MM.1S (cell line): ENCODE measurements at regions not wholly inside any gene's neighbourhood (a gene's known extent, or its start where the extent isn't known, plus 50 kb on each side); places are given as distances from the start of the nearest gene placed in this dataset.

Source experiments
- DNase-seq: peaks from one replicate; pipeline ENCODE4 v3.0.0-alpha.2; 2015
- H2AFZ ChIP-seq: fragments of 300-600 bp; sonication (generic); 2 replicates; pipeline ENCODE4 v1.6.0; 2016; ENCODE audit warnings: antibody characterized with exemption, low read length
- H3F3A ChIP-seq: fragments of 300-600 bp; sonication (generic); 2 replicates; pipeline ENCODE4 v1.6.1; 2016; ENCODE audit warnings: mild to moderate bottlenecking, antibody characterized with exemption, low read length, moderate library complexity, mixed read lengths; ENCODE audit not compliant: insufficient read depth
- H3K27ac ChIP-seq: fragments of 300-600 bp; sonication (generic); 2 replicates; pipeline ENCODE4 v1.5.1; 2016; ENCODE audit warnings: mild to moderate bottlenecking, low read length
- H3K27me3 ChIP-seq: fragments of 300-600 bp; sonication (generic); replicated peaks from 2 replicates; pipeline ENCODE4 v1.6.0; 2016; ENCODE audit warnings: low read length; ENCODE audit not compliant: insufficient read depth
- H3K36me3 ChIP-seq: fragments of 300-600 bp; sonication (generic); replicated peaks from 2 replicates; pipeline ENCODE4 v1.6.1; 2016; ENCODE audit warnings: mild to moderate bottlenecking, low read length, mixed read lengths; ENCODE audit not compliant: insufficient read depth
- H3K4me1 ChIP-seq: fragments of 300-600 bp; sonication (generic); 2 replicates; pipeline ENCODE4 v1.6.1; 2016; ENCODE audit warnings: low read length, mixed read lengths
- H3K4me2 ChIP-seq: fragments of 300-600 bp; sonication (generic); 2 replicates; pipeline ENCODE4 v1.6.0; 2016; ENCODE audit warnings: low read depth, low read length
- H3K4me3 ChIP-seq: fragments of 300-600 bp; sonication (generic); 2 replicates; pipeline ENCODE4 v1.5.1; 2016; ENCODE audit warnings: low read length, mixed read lengths
- H3K79me2 ChIP-seq: fragments of 300-600 bp; sonication (generic); 2 replicates; pipeline ENCODE4 v1.6.1; 2016; ENCODE audit warnings: mixed run types, low read length, mixed read lengths
- H3K9ac ChIP-seq: fragments of 300-600 bp; sonication (generic); 2 replicates; pipeline ENCODE4 v1.6.1; 2016; ENCODE audit warnings: low read length, mixed read lengths
- H3K9me2 ChIP-seq: fragments of 300-600 bp; sonication (generic); replicated peaks from 2 replicates; pipeline ENCODE4 v1.6.1; 2016; ENCODE audit warnings: mild to moderate bottlenecking, low read length, mixed read lengths; ENCODE audit not compliant: insufficient read depth
- H3K9me3 ChIP-seq: fragments of 300-600 bp; sonication (generic); replicated peaks from 2 replicates; pipeline ENCODE4 v1.6.1; 2016; ENCODE audit warnings: mild to moderate bottlenecking, low read length, mixed read lengths; ENCODE audit not compliant: insufficient read depth
- H4K20me1 ChIP-seq: fragments of 300-600 bp; sonication (generic); 2 replicates; pipeline ENCODE4 v1.6.1; 2016; ENCODE audit warnings: mild to moderate bottlenecking, low read length, moderate library complexity, mixed read lengths; ENCODE audit not compliant: insufficient read depth
- CTCF ChIP-seq: fragments of 300-600 bp; sonication (generic); IDR thresholded peaks from 2 replicates; pipeline ENCODE4 v1.5.1; 2016; ENCODE audit warnings: antibody characterized with exemption, low read length, mixed read lengths
- EZH2 ChIP-seq: fragments of 300-600 bp; sonication (generic); optimal IDR thresholded peaks from 2 replicates; pipeline ENCODE3; 2017; ENCODE audit warnings: low read depth, mild to moderate bottlenecking, antibody characterized with exemption, low read length, mixed read lengths
- EZH2phosphoT487 ChIP-seq: fragments of 300-600 bp; sonication (generic); IDR thresholded peaks from 2 replicates; pipeline ENCODE4 v1.6.1; 2018; ENCODE audit warnings: antibody characterized with exemption, low read length

- no peak for DNase-seq
- Histone ChIP-seq H3K9me2 (no peaks in the 10 kb centered on the region), H3K36me3 (no peaks in the 10 kb centered on the region), H3K4me2 (no peak overlapping the region), H3K9ac (no peak overlapping the region), H2AFZ (no peak overlapping the region), H3K27me3 (no peaks in the 10 kb centered on the region), H4K20me1 (no peaks in the 10 kb centered on the region), H3K9me3 (no peaks in the 10 kb centered on the region), H3K4me1 (no peaks in the 10 kb centered on the region), H3F3A (no peaks in the 10 kb centered on the region), H3K79me2 (no peaks in the 10 kb centered on the region), H3K4me3 (no peak overlapping the region), H3K27ac (no peak overlapping the region)
- no peak for TF ChIP-seq EZH2phosphoT487
- no peak for TF ChIP-seq EZH2
- TF ChIP-seq CTCF, result no peak
Measured at GRCh38 chr5:13552361-13552760, 392.1 kb downstream of the DNAH5 start.

- Histone ChIP-seq H3F3A (no peaks in the 10 kb centered on the region), H3K9me3 (no peaks in the 10 kb centered on the region), H3K79me2 (no peaks in the 10 kb centered on the region), H3K27ac (no peak overlapping the region), H2AFZ (no peak overlapping the region), H3K9me2 (no peaks in the 10 kb centered on the region), H4K20me1 (no peaks in the 10 kb centered on the region), H3K9ac (no peak overlapping the region), H3K36me3 (no peaks in the 10 kb centered on the region), H3K27me3 (no peaks in the 10 kb centered on the region), H3K4me3 (no peak overlapping the region), H3K4me1 (no peaks in the 10 kb centered on the region), H3K4me2 (no peak overlapping the region)
- DNase-seq, result no peak
- no peak for TF ChIP-seq EZH2
- no peak for TF ChIP-seq CTCF
- no peak for TF ChIP-seq EZH2phosphoT487
Measured at GRCh38 chr5:13551645-13552044, 392.8 kb downstream of the DNAH5 start.

- H3K9me3 ChIP-seq, result no peaks in the 10 kb centered on the region
- no peaks in the 10 kb centered on the region for H3K79me2 ChIP-seq
- no peak for TF ChIP-seq CTCF
- H3K4me1 ChIP-seq, result no peaks in the 10 kb centered on the region
- H3K9me2 ChIP-seq, result no peaks in the 10 kb centered on the region
- no peak overlapping the region for H3K4me3 ChIP-seq
- H3K27ac ChIP-seq, result no peak overlapping the region
- no peak overlapping the region for H2AFZ ChIP-seq
- no peaks in the 10 kb centered on the region for H3K27me3 ChIP-seq
- H3F3A ChIP-seq, result no peaks in the 10 kb centered on the region
- DNase-seq, result no peak
- no peaks in the 10 kb centered on the region for H4K20me1 ChIP-seq
- no peaks in the 10 kb centered on the region for H3K36me3 ChIP-seq
- no peak overlapping the region for H3K4me2 ChIP-seq
- no peak overlapping the region for H3K9ac ChIP-seq
Measured at GRCh38 chr5:13540168-13540750, 404.2 kb downstream of the DNAH5 start.

- Histone ChIP-seq H3K9me3 (no peaks in the 10 kb centered on the region), H3K27me3 (no peaks in the 10 kb centered on the region), H3K4me1 (no peaks in the 10 kb centered on the region), H3K36me3 (no peaks in the 10 kb centered on the region), H3F3A (no peaks in the 10 kb centered on the region), H2AFZ (no peak overlapping the region), H3K9me2 (no peaks in the 10 kb centered on the region), H3K27ac (no peak overlapping the region), H3K4me3 (no peak overlapping the region), H4K20me1 (no peaks in the 10 kb centered on the region), H3K79me2 (no peaks in the 10 kb centered on the region), H3K4me2 (no peak overlapping the region), H3K9ac (no peak overlapping the region)
- no peak for DNase-seq
- TF ChIP-seq EZH2phosphoT487, result no peak
- no peak for TF ChIP-seq EZH2
- TF ChIP-seq CTCF, result no peak
Measured at GRCh38 chr5:13536933-13537332, 407.6 kb downstream of the DNAH5 start.
